ENCODE measurements at regions not wholly inside any gene's neighbourhood (a gene's known extent, or its start where the extent isn't known, plus 50 kb on each side); places are given as distances from the start of the nearest gene placed in this dataset.

GRCh38 chr4:54393243-54393642 is 164.2 kb downstream of the PDGFRA start:
- ATAC-seq, result no peak
- no peak for TF ChIP-seq ESRRG (CRISPR knock-in tag; IDR thresholded peaks at IDR 0.05)
- TF ChIP-seq CSDC2 (CRISPR knock-in tag; IDR thresholded peaks at IDR 0.05), result no peak
- TF ChIP-seq ZFP30 (CRISPR knock-in tag; IDR thresholded peaks at IDR 0.05), result no peak
- no peak for TF ChIP-seq ARNTL (CRISPR knock-in tag; IDR thresholded peaks at IDR 0.05; ENCODE audit: borderline replicate concordance, low read depth)
- no peak for TF ChIP-seq OSR1 (CRISPR knock-in tag; IDR thresholded peaks at IDR 0.05)
- no peak for TF ChIP-seq ZFP3 (CRISPR knock-in tag; IDR thresholded peaks at IDR 0.05)
- no peak for TF ChIP-seq CSRNP3 (CRISPR knock-in tag; IDR thresholded peaks at IDR 0.05)
- no peak for TF ChIP-seq BACH2 (CRISPR knock-in tag; IDR thresholded peaks at IDR 0.05; ENCODE audit: borderline replicate concordance)
- no peak for TF ChIP-seq ZNF8 (CRISPR knock-in tag; IDR thresholded peaks at IDR 0.05)
- TF ChIP-seq RARB (CRISPR knock-in tag; IDR thresholded peaks at IDR 0.05), result no peak
- no peak for TF ChIP-seq PATZ1 (CRISPR knock-in tag; IDR thresholded peaks at IDR 0.05; ENCODE audit: borderline replicate concordance)
- TF ChIP-seq ZNF565 (CRISPR knock-in tag; conservative IDR thresholded peaks at IDR 0.05; ENCODE audit: low read depth), result no peak
- no peak for TF ChIP-seq SNAI2 (CRISPR knock-in tag; IDR thresholded peaks at IDR 0.05)
- TF ChIP-seq CREB5 (CRISPR knock-in tag; IDR thresholded peaks at IDR 0.05; ENCODE audit: low read depth), result no peak
- TF ChIP-seq PPARA (CRISPR knock-in tag; IDR thresholded peaks at IDR 0.05; ENCODE audit: borderline replicate concordance), result no peak
- TF ChIP-seq TOX (CRISPR knock-in tag; IDR thresholded peaks at IDR 0.05; ENCODE audit: borderline replicate concordance), result no peak
- no peak for TF ChIP-seq POU6F1 (CRISPR knock-in tag; IDR thresholded peaks at IDR 0.05; ENCODE audit: borderline replicate concordance, low read depth)

GRCh38 chr4:54395013-54395527 is 166.0 kb downstream of the PDGFRA start:
- no peak for ATAC-seq
- no peak for TF ChIP-seq ZNF565 (CRISPR knock-in tag; conservative IDR thresholded peaks at IDR 0.05; ENCODE audit: low read depth)
- no peak for TF ChIP-seq ARNTL (CRISPR knock-in tag; IDR thresholded peaks at IDR 0.05; ENCODE audit: borderline replicate concordance, low read depth)
- no peak for TF ChIP-seq CSRNP3 (CRISPR knock-in tag; IDR thresholded peaks at IDR 0.05)
- no peak for TF ChIP-seq BACH2 (CRISPR knock-in tag; IDR thresholded peaks at IDR 0.05; ENCODE audit: borderline replicate concordance)
- no peak for TF ChIP-seq CSDC2 (CRISPR knock-in tag; IDR thresholded peaks at IDR 0.05)
- TF ChIP-seq ZC3H10 (CRISPR knock-in tag; IDR thresholded peaks at IDR 0.05), result no peak
- no peak for TF ChIP-seq RARB (CRISPR knock-in tag; IDR thresholded peaks at IDR 0.05)
- no peak for TF ChIP-seq CREB5 (CRISPR knock-in tag; IDR thresholded peaks at IDR 0.05; ENCODE audit: low read depth)
- no peak for TF ChIP-seq PPARA (CRISPR knock-in tag; IDR thresholded peaks at IDR 0.05; ENCODE audit: borderline replicate concordance)
- TF ChIP-seq PATZ1 (CRISPR knock-in tag; IDR thresholded peaks at IDR 0.05; ENCODE audit: borderline replicate concordance), result no peak
- no peak for TF ChIP-seq TCF4 (CRISPR knock-in tag; IDR thresholded peaks at IDR 0.05; ENCODE audit: borderline replicate concordance)
- TF ChIP-seq ISL1 (CRISPR knock-in tag; IDR thresholded peaks at IDR 0.05), result no peak
- TF ChIP-seq TOX (CRISPR knock-in tag; IDR thresholded peaks at IDR 0.05; ENCODE audit: borderline replicate concordance), result no peak
- TF ChIP-seq POU6F1 (CRISPR knock-in tag; IDR thresholded peaks at IDR 0.05; ENCODE audit: borderline replicate concordance, low read depth), result no peak
- no peak for TF ChIP-seq GLIS3 (CRISPR knock-in tag; IDR thresholded peaks at IDR 0.05)
- no peak for TF ChIP-seq ZFP30 (CRISPR knock-in tag; IDR thresholded peaks at IDR 0.05)
- TF ChIP-seq TSHZ2 (CRISPR knock-in tag; IDR thresholded peaks at IDR 0.05), result no peak

Data from SK-N-SH treated with all-trans-retinoic acid at 6 μM for 48 hours (cell line).